Esophagus squamous epithelium (tissue), 5 donors: ENCODE measurements at regions not wholly inside any gene's neighbourhood (a gene's known extent, or its start where the extent isn't known, plus 50 kb on each side); places are given as distances from the start of the nearest gene placed in this dataset.
A peak's percentile ranks its signal among the peaks of the same experiment; 100 is the strongest.

ENCODE experiments used
- DNase-seq: peaks from one replicate; lab custom pipeline; 2025; lab: John Stamatoyannopoulos, UW
- H3K27ac ChIP-seq, 4 donors: fragments of 200-600 bp; sonication (generic); one replicate each; pipeline ENCODE4 v1.5.1; 2016 to 2019; ENCODE audit warnings: mild to moderate bottlenecking in 1 of 4
- H3K27me3 ChIP-seq, 4 donors: fragments of 200-600 bp; sonication (generic); 1 replicate in 3 of 4; 2 replicates in 1 of 4; pipeline versions ENCODE4 v1.5.1 to v1.6.0; 2017 to 2021; ENCODE audit warnings: antibody characterized with exemption in 1 of 4
- H3K36me3 ChIP-seq, 3 donors: fragments of 200-600 bp; sonication (generic); one replicate each; pipeline ENCODE4 v1.5.1; 2016 to 2019
- H3K4me1 ChIP-seq, 3 donors: fragments of 200-600 bp; sonication (generic); one replicate each; pipeline ENCODE4 v1.5.1; 2017 to 2019
- H3K4me3 ChIP-seq, 4 donors: fragments of 200-600 bp; sonication (generic); 1 replicate in 3 of 4; 2 replicates in 1 of 4; pipeline ENCODE4 v1.5.1; 2016 to 2019; ENCODE audit warnings: mild to moderate bottlenecking in 2 of 4, moderate library complexity in 1 of 4
- H3K9me3 ChIP-seq, 3 donors: fragments of 200-600 bp; sonication (generic); one replicate each; pipeline ENCODE4 v1.5.1; 2016 to 2019
- CTCF ChIP-seq, 6 experiments: fragments of 450-650 bp in 4 of 6; fragments of 200-600 bp in 2 of 6; sonication (generic) in 2 of 6; IDR thresholded peaks; one replicate each; pipeline ENCODE4 v1.5.1; 2016 to 2019; ENCODE audit warnings: antibody characterized with exemption in 6 of 6, mild to moderate bottlenecking in 4 of 6, moderate library complexity in 4 of 6
- POLR2A ChIP-seq, 4 donors: fragments of 450-650 bp; IDR thresholded peaks; one replicate each; pipeline ENCODE4 v1.6.1; 2017; ENCODE audit warnings: antibody characterized with exemption in 4 of 4, mild to moderate bottlenecking in 4 of 4, moderate library complexity in 3 of 4
- WGBS, 2 donors: methylation state at CpG; one replicate each; pipeline ENCODE4 v1.1.5; 2018; 5-methylcytosine and 5-hydroxymethylcytosine counted together
- intact Hi-C: fragments of 100-400 bp; cut with DNase I; formaldehyde crosslinking; loops from one replicate; pipeline ENCODE4 v1.15.0; 2022
- donor health status: DM: yes; HTN: yes; CAD: no.

- DNase-seq = no peak
- Histone ChIP-seq H3K9me3 (no peaks in the 10 kb centered on the region), H3K4me3 (no peak overlapping the region), H3K27me3 (no peaks in the 10 kb centered on the region), H3K4me1 (peaks cover 0 to 6% (median under 1%) of the 10 kb centered on the region in 3 donors), H3K27ac (no peak overlapping the region), H3K36me3 (no peaks in the 10 kb centered on the region)
- intact Hi-C loops = no loop called here
- no peak for TF ChIP-seq POLR2A (IDR thresholded peaks at IDR 0.05)
- TF ChIP-seq CTCF (IDR thresholded peaks at IDR 0.05) = no peak
- 80 to 83% methylated on average over 5 of the region's 5 CpGs for WGBS, 2 donors
Measured at GRCh38 chr14:31921721-31922120, 155.4 kb upstream of the ARHGAP5 start.

GRCh38 chr14:31926123-31926522 lies 151.0 kb upstream of the ARHGAP5 start:
- no peaks in the 10 kb centered on the region for H3K27me3 ChIP-seq
- H3K27ac ChIP-seq = peak overlapping the region in 2 of 4 donors; percentile 68 to 77
- intact Hi-C loops = no loop called here
- H3K4me3 ChIP-seq = no peak overlapping the region
- no peaks in the 10 kb centered on the region for H3K36me3 ChIP-seq
- TF ChIP-seq CTCF (IDR thresholded peaks at IDR 0.05) = peak in 5 of 6 experiments; percentile 33 to 58 (median 45)
- no peak for TF ChIP-seq POLR2A (IDR thresholded peaks at IDR 0.05)
- DNase-seq = no peak
- WGBS, 2 donors = 50 to 73% methylated on average over 1 of the region's 1 CpG
- H3K4me1 ChIP-seq = peaks cover 0 to 21% (median 10%) of the 10 kb centered on the region in 3 donors
- H3K9me3 ChIP-seq = no peaks in the 10 kb centered on the region

- intact Hi-C loops = no loop called here
- 64 to 71% methylated on average over 6 of the region's 6 CpGs for WGBS, 2 donors
- DNase-seq = no peak
- TF ChIP-seq POLR2A (IDR thresholded peaks at IDR 0.05) = no peak
- TF ChIP-seq CTCF (IDR thresholded peaks at IDR 0.05) = no peak
- peak overlapping the region in 1 of 4 donors; percentile 3 for H3K4me3 ChIP-seq
- no peaks in the 10 kb centered on the region for H3K36me3 ChIP-seq
- no peaks in the 10 kb centered on the region for H3K9me3 ChIP-seq
- peak overlapping the region; percentile 22 to 81 (median 72) for H3K27ac ChIP-seq
- no peaks in the 10 kb centered on the region for H3K27me3 ChIP-seq
- H3K4me1 ChIP-seq = peaks cover 0 to 21% (median 10%) of the 10 kb centered on the region in 3 donors
Measured at GRCh38 chr14:31926652-31927347, 150.3 kb upstream of the ARHGAP5 start.

GRCh38 chr14:31927348-31927832 lies 149.7 kb upstream of the ARHGAP5 start:
- Histone ChIP-seq H3K27me3 (no peaks in the 10 kb centered on the region), H3K9me3 (no peaks in the 10 kb centered on the region), H3K36me3 (no peaks in the 10 kb centered on the region), H3K4me1 (peaks cover 0 to 21% (median 10%) of the 10 kb centered on the region in 3 donors), H3K4me3 (peak overlapping the region in 1 of 4 donors; percentile 3), H3K27ac (peak overlapping the region; percentile 22 to 81 (median 72))
- no peak for DNase-seq
- TF ChIP-seq CTCF (IDR thresholded peaks at IDR 0.05) = no peak
- no peak for TF ChIP-seq POLR2A (IDR thresholded peaks at IDR 0.05)
- intact Hi-C loops = no loop called here
- WGBS, 2 donors = 20 to 21% methylated on average over 6 of the region's 6 CpGs

GRCh38 chr14:31930070-31930469 lies 147.0 kb upstream of the ARHGAP5 start:
- TF ChIP-seq POLR2A (IDR thresholded peaks at IDR 0.05) (no peak), CTCF (IDR thresholded peaks at IDR 0.05) (no peak)
- no peak overlapping the region for H3K27ac ChIP-seq
- H3K36me3 ChIP-seq = no peaks in the 10 kb centered on the region
- no peak for DNase-seq
- no peaks in the 10 kb centered on the region for H3K27me3 ChIP-seq
- 100% methylated on average over 1 of the region's 1 CpG for WGBS, 2 donors
- no peaks in the 10 kb centered on the region for H3K9me3 ChIP-seq
- no peak overlapping the region for H3K4me3 ChIP-seq
- peaks cover 0 to 24% (median 10%) of the 10 kb centered on the region in 3 donors for H3K4me1 ChIP-seq
- intact Hi-C loops = loop anchor here (10.0 kb wide), 1 partner anchor 325 kb away; no protein-coding TSS in a partner anchor
